AG08396 (cell line): ENCODE measurements at regions not wholly inside any gene's neighbourhood (a gene's known extent, or its start where the extent isn't known, plus 50 kb on each side); places are given as distances from the start of the nearest gene placed in this dataset.
"Not testable (repeated sequence)": the region's sequence is repeated elsewhere in the genome, so short reads cannot be mapped to it uniquely, and the experiment has no call there.

ENCODE experiments used
- DNase-seq: peaks from one replicate; pipeline ENCODE4 v3.0.0; 2012; ENCODE audit warnings: low spot score, mixed read lengths

GRCh38 chr5:2381861-2382260, 369.6 kb downstream of the IRX2 start:
- DNase-seq: no peak

GRCh38 chr5:2381070-2381469, 370.4 kb downstream of the IRX2 start:
- no peak for DNase-seq

DNA sequence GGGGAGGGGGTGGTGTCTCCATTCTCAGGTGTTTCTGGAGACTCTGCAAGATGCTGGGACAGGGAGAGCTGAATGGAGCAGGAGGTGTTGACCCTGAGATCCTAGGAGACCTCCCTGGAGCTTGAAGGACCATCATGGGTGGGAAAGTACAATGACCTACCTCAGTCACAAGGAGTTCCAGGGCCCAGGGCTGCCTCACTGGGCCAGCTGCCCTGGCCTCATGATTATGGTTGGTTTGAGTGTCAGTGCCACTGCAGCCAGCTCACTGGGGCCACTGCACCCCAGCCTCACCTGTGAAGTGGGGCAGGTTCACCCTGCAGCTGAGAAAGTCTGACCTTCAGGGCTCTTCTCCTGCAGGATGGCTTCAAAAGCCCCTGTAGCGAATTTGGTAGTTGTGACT, 372.5 kb downstream of the IRX2 start:
- DNase-seq: no peak

DNA sequence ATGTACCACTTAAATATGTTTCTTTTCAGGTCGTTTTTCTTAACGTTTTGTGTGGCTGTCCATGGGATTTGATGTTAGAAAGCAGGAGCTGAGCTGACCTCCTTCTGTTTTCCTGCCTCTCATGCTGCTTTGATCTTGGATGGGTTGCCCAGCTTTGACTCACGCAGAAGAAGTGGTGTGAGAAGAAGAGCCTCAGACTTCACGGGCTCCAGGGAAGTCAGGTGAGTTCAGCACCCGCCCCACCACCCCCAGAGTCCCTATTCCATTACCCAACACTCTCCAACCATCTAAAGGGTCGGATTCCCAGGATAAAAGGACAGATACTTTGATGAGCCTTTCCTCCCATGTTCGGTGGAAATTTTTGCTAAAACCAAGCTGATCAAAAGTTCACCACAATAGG, 373.4 kb downstream of the IRX2 start:
- no peak for DNase-seq

- DNase-seq: no peak
These were observed 375.0 kb downstream of the IRX2 start for GRCh38 chr5:2376486-2376885.

- no peak for DNase-seq
These were observed 375.7 kb downstream of the IRX2 start for GRCh38 chr5:2375757-2376250.

DNA sequence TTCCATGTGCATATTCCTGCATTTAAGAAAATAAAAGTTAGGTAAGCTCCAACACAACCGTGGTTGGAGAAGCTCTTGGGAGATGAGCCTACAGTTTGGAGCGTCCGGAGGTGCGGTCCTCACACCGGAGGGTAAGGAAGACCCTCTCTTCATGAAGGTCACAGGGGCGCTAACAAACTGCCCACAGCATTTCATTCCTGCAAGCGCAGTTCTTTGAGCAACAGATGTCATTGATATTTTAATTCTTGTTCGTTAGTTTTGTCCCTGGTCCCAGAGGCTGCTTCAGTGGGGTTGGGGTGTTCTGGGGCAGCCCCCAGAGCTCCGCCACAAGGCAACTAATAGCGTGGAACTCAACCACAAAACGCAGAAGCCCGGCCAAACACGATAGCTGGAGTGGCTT, 376.2 kb downstream of the IRX2 start:
- no peak for DNase-seq

DNA sequence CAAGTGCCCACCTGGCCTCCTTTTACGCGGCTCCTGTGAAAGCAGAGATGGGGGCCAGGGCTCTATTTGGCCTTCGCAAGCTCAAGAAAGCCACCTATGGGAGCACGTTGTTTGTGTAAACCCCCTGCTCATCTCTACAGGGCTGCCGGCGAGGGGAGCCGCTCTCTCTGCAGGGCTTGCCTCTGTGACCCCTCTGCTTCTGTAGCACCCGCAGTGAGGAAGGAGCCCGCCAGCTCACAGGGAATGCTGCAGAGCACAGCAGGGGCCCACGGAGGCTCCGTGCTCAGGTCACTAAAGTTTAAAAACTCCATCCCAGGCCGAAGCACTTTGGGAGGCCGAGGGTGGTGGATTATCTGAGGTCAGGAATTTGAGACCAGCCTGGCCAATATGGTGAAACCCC, 376.8 kb downstream of the IRX2 start:
- no peak for DNase-seq

DNA sequence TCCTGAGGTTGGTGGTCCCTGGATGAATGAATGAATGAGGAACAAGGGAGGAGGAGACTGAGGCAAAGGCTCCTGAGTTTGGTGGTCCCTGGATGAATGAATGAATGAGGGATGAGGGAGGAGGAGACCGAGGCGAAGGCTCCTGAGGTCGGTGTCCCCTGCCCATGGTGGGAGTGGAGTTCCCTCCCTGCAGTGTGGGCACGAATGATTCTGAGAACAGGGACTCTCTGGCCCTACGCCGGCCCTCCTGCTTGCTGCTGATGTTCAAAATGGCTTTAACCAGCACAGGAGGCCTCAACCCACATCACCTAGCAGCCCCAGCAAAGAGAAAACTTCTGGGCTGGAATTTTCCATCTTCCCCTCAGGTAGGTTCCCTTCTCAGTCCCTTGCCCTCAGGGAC, 377.8 kb downstream of the IRX2 start:
- no peak for DNase-seq

DNA sequence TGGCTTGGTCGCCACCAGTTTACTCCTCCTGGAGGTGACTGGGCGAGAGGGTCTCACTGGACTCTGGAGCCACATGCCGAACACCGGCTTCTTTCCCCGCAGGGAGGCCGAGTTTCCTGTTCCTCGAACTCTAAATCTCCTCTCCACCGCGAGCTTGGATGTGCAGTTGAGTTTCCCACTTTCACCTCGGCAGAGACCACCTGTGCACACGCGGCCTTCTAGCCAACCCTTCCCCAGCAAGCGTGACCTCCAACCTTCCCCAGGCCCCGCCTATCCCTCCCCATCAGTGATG, 380.1 kb downstream of the IRX2 start:
- DNase-seq: no peak

DNA sequence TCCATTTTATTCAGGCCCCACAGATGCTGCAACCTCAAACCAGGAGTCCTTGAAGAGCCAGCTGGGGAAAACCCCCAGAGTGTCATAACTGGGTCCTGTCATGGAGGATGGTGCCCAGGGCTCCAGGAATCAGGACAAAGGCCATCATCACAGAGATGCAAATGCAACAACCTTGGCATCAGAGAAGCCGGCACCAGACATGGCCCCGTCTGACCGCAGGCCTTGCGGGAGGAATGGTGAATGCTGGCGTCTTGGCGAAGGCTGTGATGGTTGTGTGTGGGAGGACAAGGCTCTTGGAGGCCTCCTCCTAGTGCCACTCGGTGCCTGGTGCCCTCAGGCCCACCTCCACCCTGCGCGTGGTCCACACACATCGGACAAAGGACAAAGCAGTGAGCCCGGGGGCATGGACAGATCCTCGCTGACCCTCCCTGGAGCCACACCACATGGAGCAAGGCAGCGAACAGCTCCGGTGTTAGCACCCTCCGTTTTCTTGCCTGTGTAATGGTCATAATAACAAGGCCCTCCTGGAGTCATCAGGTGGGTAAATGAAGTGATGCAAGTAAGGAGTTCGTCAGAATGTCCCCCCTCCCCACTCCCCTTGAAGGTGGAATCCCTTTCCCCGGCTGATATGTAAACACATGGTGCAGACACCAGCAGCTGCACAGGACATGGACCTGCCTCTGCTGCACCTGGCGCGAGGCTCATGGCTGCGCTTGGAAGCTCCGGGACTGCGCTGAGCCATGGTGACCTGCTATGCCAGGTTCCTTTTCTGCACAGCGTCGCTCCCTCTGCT, 380.7 kb downstream of the IRX2 start:
- DNase-seq: no peak

GRCh38 chr5:2369178-2369577, 382.3 kb downstream of the IRX2 start:
- DNase-seq: no peak

GRCh38 chr5:2366816-2367215, 384.7 kb downstream of the IRX2 start:
- no peak for DNase-seq

- DNase-seq: no peak
These were observed 394.2 kb downstream of the IRX2 start for GRCh38 chr5:2357309-2357708.

GRCh38 chr5:2355859-2356258, 395.6 kb downstream of the IRX2 start:
- DNase-seq: no peak

GRCh38 chr5:2353871-2354440, 397.5 kb downstream of the IRX2 start:
- DNase-seq: no peak

DNA sequence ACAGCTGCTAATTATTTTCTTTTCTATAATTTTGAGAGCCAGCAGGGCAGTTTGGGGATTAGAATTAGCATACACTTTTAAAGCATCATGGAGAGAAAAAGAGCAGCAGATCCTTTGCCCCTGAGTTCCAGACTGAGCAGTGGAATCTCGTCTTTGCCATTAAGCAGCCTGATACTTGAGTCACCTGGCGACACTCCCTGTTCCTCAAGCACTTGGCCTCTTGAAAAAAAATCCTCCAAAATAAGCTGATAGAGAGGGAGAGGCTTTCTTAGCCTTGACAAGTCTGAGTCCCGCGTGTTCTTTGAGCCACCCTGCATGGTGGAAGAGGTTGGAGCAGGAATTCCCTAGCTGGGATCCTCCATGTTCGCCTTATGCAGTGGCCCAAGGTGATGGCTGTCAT, 398.3 kb downstream of the IRX2 start:
- DNase-seq: no peak

DNA sequence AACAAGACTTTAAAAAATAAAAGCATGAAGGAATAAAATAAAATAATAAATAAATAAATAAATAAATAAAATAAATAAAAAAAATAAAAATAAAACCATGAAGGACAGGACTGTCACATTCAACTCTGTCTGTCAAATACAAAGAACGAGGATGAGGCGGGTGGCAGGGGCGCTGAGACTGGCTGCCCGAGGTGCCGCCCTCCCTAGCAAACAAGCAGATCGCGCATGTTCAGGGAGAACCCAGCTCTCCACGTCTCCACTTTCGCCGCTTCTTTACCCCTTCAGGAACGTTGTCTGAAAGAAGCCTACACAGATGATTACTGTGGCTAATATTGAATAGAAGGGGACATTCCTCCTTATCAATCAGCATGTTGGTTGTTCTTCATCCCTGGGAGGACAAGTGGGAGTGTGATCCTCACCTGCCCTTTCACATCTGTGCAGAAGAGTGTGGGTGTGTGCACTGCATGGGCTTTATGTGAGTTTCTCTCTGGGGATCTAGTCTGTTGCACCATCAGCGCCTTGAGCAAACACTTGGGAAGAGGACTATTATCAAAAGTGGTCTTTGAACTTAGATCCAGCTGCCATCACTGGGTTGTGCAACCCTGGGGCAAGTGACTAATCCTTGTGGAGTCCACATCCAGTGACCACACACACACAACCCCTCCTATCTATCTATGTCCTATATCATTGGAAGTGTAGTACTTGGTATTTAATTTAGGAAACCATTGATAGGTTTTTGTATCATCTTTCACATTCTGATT, 399.2 kb downstream of the IRX2 start:
- no peak for DNase-seq

GRCh38 chr5:2349768-2350167, 401.7 kb downstream of the IRX2 start:
- not testable (repeated sequence) for DNase-seq

GRCh38 chr5:2338686-2339085, 412.8 kb downstream of the IRX2 start:
- no peak for DNase-seq

DNA sequence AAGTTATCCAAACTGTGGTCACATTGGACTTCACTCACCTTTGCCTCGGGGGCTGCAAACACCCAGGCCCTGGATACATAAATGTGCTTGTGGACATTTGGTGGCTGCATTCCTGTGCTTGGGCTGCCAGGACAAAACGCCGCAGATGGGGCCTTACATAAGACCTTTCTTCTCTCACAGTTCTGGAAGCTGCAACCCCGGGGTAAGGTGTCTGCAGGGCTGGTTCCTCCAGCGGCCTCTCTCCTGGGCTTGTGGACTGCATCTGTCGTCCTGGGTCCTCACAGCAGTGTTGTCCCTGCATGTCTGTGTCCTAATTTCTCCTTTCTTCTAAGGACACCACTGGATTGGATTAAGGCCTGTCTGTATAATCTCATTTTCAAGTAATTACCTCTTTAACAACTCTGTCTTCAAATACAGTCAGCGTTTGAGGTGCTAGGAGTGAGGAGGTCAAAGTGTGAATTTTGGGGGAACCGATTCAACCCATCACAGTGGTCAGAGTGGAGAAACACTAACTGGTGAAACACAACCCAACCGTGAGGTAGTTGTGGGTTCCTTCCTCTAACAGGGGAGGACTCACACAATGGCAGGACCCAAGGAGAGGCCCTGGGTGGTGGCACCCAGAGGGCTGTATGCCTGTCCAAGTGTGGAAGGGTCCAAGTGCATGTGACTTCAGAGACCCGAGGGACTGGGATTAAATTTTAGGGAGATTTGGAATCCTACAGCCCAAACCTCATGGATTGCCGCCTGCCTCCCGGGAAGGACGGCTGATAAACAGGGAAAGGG, 415.6 kb downstream of the IRX2 start:
- no peak for DNase-seq

DNA sequence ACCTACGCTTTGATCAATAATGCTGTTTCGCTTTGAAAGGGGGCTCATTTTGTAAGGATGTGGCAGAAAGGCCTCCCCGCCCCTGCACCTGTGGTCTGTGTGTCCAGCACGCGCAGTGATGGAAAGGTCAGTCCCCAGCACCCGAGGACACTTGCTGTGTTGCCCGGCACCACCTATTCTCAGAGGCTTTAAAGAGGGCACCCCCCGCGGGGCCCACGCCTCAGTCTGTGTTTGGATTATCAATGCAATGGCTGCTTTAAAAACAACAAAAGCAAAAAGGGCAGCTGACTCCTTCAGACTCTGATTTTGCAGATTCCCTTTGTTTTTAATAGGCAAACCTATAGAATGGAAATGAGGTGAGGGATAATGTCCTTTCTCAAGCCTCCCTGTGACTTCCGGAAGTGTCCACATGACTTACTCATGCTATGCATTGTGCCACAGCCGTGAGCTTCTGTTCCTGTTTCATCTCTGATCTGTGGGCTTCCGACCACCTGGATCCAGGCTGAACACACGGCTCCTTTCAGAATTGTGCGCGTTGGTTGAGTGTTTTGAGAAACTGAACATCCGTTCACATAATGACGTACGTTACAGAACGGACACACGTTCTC, 416.2 kb downstream of the IRX2 start:
- no peak for DNase-seq
